ENCODE measurements at regions not wholly inside any gene's neighbourhood (a gene's known extent, or its start where the extent isn't known, plus 50 kb on each side); places are given as distances from the start of the nearest gene placed in this dataset.

- TF ChIP-seq ZFP30 (CRISPR knock-in tag; IDR thresholded peaks at IDR 0.05) (no peak), TOX (CRISPR knock-in tag; IDR thresholded peaks at IDR 0.05; ENCODE audit: borderline replicate concordance) (no peak), ESRRG (CRISPR knock-in tag; IDR thresholded peaks at IDR 0.05) (no peak)
Measured at GRCh38 chr12:4157122-4157521, 116.4 kb upstream of the CCND2 start.
